Tibial nerve (tissue), 4 donors: ENCODE measurements at regions not wholly inside any gene's neighbourhood (a gene's known extent, or its start where the extent isn't known, plus 50 kb on each side); places are given as distances from the start of the nearest gene placed in this dataset.

ENCODE experiments used
- EP300 ChIP-seq, 2 donors: sonication (generic); formaldehyde crosslinking; IDR thresholded peaks; one replicate each; pipeline ENCODE4 v1.6.1; 2017; ENCODE audit warnings: antibody characterized with exemption in 2 of 2, mild to moderate bottlenecking in 1 of 2
- POLR2A ChIP-seq, 2 donors: fragments of 450-650 bp; IDR thresholded peaks; one replicate each; pipeline ENCODE4 v1.6.1; 2017; ENCODE audit warnings: antibody characterized with exemption in 2 of 2, mild to moderate bottlenecking in 2 of 2, moderate library complexity in 2 of 2
- TF ChIP-seq, protein P1 (sequence below), 5 experiments: fragments of 200-600 bp in 3 of 5; fragments of 450-650 bp in 2 of 5; sonication (generic) in 3 of 5; IDR thresholded peaks; one replicate each; pipeline ENCODE4 v1.5.1; 2016 to 2019; ENCODE audit warnings: antibody characterized with exemption in 5 of 5, mild to moderate bottlenecking in 3 of 5, moderate library complexity in 2 of 5

GRCh38 chr11:4203603-4204360, 109.2 kb downstream of the RRM1 start:
- TF ChIP-seq, protein P1, sequence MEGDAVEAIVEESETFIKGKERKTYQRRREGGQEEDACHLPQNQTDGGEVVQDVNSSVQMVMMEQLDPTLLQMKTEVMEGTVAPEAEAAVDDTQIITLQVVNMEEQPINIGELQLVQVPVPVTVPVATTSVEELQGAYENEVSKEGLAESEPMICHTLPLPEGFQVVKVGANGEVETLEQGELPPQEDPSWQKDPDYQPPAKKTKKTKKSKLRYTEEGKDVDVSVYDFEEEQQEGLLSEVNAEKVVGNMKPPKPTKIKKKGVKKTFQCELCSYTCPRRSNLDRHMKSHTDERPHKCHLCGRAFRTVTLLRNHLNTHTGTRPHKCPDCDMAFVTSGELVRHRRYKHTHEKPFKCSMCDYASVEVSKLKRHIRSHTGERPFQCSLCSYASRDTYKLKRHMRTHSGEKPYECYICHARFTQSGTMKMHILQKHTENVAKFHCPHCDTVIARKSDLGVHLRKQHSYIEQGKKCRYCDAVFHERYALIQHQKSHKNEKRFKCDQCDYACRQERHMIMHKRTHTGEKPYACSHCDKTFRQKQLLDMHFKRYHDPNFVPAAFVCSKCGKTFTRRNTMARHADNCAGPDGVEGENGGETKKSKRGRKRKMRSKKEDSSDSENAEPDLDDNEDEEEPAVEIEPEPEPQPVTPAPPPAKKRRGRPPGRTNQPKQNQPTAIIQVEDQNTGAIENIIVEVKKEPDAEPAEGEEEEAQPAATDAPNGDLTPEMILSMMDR (IDR thresholded peaks at IDR 0.05), result no peak
- no peak for TF ChIP-seq EP300 (IDR thresholded peaks at IDR 0.05)
- no peak for TF ChIP-seq POLR2A (IDR thresholded peaks at IDR 0.05)
